Suprapubic skin (tissue), 4 donors: ENCODE measurements at regions not wholly inside any gene's neighbourhood (a gene's known extent, or its start where the extent isn't known, plus 50 kb on each side); places are given as distances from the start of the nearest gene placed in this dataset.

ENCODE experiments used
- POLR2A ChIP-seq, 2 donors: fragments of 450-650 bp; IDR thresholded peaks; one replicate each; pipeline ENCODE4 v1.6.1; 2017; ENCODE audit warnings: antibody characterized with exemption in 2 of 2, mild to moderate bottlenecking in 2 of 2, moderate library complexity in 2 of 2
- POLR2AphosphoS5 ChIP-seq, 3 donors: sonication (generic); formaldehyde crosslinking; IDR thresholded peaks; one replicate each; pipeline ENCODE4 v1.6.1; 2017; ENCODE audit warnings: antibody characterized with exemption in 3 of 3
- TF ChIP-seq, protein P1 (sequence below), 2 donors: fragments of 200-600 bp in 1 of 2; fragments of 450-650 bp in 1 of 2; sonication (generic) in 1 of 2; IDR thresholded peaks; one replicate each; pipeline ENCODE4 v1.5.1; 2016 to 2019; ENCODE audit warnings: antibody characterized with exemption in 2 of 2, mild to moderate bottlenecking in 1 of 2, moderate library complexity in 1 of 2

DNA sequence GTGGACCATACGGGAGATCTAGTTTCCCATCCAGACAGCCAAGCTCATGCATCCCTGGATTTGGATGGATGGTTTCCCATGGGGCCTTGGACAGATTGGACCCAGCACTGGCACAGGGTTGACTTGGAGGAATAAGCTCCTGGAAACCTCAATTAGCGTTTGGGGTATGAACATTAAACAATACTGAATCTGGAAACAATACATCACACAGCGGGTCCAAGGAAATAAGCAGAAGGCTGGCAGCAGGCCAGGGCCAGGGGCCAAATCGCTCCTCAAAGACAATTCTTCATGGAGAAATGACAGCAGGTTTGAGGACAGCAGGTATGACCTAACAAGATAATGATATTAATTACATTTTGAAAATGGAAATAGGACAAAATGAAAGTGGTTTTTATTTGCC, 540.6 kb downstream of the RIT2 start:
- TF ChIP-seq, protein P1, sequence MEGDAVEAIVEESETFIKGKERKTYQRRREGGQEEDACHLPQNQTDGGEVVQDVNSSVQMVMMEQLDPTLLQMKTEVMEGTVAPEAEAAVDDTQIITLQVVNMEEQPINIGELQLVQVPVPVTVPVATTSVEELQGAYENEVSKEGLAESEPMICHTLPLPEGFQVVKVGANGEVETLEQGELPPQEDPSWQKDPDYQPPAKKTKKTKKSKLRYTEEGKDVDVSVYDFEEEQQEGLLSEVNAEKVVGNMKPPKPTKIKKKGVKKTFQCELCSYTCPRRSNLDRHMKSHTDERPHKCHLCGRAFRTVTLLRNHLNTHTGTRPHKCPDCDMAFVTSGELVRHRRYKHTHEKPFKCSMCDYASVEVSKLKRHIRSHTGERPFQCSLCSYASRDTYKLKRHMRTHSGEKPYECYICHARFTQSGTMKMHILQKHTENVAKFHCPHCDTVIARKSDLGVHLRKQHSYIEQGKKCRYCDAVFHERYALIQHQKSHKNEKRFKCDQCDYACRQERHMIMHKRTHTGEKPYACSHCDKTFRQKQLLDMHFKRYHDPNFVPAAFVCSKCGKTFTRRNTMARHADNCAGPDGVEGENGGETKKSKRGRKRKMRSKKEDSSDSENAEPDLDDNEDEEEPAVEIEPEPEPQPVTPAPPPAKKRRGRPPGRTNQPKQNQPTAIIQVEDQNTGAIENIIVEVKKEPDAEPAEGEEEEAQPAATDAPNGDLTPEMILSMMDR (IDR thresholded peaks at IDR 0.05): no peak
- no peak for TF ChIP-seq POLR2AphosphoS5 (IDR thresholded peaks at IDR 0.05)
- TF ChIP-seq POLR2A (IDR thresholded peaks at IDR 0.05): no peak
